ENCODE measurements at regions not wholly inside any gene's neighbourhood (a gene's known extent, or its start where the extent isn't known, plus 50 kb on each side); places are given as distances from the start of the nearest gene placed in this dataset.

DNA sequence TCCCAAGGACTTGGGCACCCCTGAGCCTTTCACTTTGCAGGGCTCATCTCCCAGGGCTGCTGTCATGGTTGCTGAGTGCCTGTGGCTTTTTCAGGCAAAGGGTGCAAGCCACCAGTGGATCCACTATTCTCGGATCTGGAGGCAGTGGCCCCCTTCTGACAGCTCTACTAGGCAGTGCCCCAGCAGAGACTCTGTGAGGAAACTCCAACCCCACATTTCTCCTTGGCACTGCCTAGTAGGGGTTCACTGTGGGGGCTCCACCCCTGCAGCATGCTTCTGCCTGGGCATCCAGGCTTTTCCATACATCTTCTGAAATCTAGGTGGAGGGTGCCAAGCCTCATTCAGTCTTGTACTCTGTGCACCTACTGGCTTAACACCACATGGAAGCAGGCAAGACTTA, 675.0 kb upstream of the MBL2 start:
- TF ChIP-seq, protein P1, sequence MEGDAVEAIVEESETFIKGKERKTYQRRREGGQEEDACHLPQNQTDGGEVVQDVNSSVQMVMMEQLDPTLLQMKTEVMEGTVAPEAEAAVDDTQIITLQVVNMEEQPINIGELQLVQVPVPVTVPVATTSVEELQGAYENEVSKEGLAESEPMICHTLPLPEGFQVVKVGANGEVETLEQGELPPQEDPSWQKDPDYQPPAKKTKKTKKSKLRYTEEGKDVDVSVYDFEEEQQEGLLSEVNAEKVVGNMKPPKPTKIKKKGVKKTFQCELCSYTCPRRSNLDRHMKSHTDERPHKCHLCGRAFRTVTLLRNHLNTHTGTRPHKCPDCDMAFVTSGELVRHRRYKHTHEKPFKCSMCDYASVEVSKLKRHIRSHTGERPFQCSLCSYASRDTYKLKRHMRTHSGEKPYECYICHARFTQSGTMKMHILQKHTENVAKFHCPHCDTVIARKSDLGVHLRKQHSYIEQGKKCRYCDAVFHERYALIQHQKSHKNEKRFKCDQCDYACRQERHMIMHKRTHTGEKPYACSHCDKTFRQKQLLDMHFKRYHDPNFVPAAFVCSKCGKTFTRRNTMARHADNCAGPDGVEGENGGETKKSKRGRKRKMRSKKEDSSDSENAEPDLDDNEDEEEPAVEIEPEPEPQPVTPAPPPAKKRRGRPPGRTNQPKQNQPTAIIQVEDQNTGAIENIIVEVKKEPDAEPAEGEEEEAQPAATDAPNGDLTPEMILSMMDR (IDR thresholded peaks at IDR 0.05) = no peak
- no peak for TF ChIP-seq POLR2A (IDR thresholded peaks at IDR 0.05)
